HEK293 (cell line): ENCODE measurements at regions not wholly inside any gene's neighbourhood (a gene's known extent, or its start where the extent isn't known, plus 50 kb on each side); places are given as distances from the start of the nearest gene placed in this dataset.

Experiments
- BCL11A ChIP-seq: fragments of 450-650 bp; formaldehyde crosslinking; IDR thresholded peaks from 2 replicates; pipeline ENCODE4 v1.5.1; 2016; ENCODE audit warnings: low read depth, missing biosample characterization, missing genetic modification characterization
- CTCF ChIP-seq: fragments of 450-650 bp; formaldehyde crosslinking; IDR thresholded peaks from 2 replicates; pipeline ENCODE4 v1.5.1; 2016; ENCODE audit warnings: missing biosample characterization, missing genetic modification characterization
- KLF9 ChIP-seq: fragments of 450-650 bp; formaldehyde crosslinking; IDR thresholded peaks from 2 replicates; pipeline ENCODE4 v1.5.1; 2016; ENCODE audit warnings: missing biosample characterization, missing genetic modification characterization, low read depth
- PATZ1 ChIP-seq: fragments of 450-650 bp; formaldehyde crosslinking; IDR thresholded peaks from 2 replicates; pipeline ENCODE4 v1.5.1; 2016; ENCODE audit warnings: missing biosample characterization, missing genetic modification characterization
- REST ChIP-seq: fragments of 450-650 bp; formaldehyde crosslinking; IDR thresholded peaks from 2 replicates; pipeline ENCODE4 v1.5.1; 2016; ENCODE audit warnings: missing biosample characterization, missing genetic modification characterization
- SALL2 ChIP-seq: fragments of 450-650 bp; formaldehyde crosslinking; IDR thresholded peaks from 2 replicates; pipeline ENCODE4 v1.5.0; 2017; ENCODE audit warnings: missing biosample characterization, mild to moderate bottlenecking, missing genetic modification characterization, borderline replicate concordance
- ZBTB44 ChIP-seq: fragments of 450-650 bp; IDR thresholded peaks from 2 replicates; pipeline ENCODE4 v1.5.1; 2018; ENCODE audit warnings: missing biosample characterization, mild to moderate bottlenecking, missing genetic modification characterization
- ZBTB49 ChIP-seq: fragments of 450-650 bp; formaldehyde crosslinking; IDR thresholded peaks from 2 replicates; pipeline ENCODE4 v1.5.1; 2016; ENCODE audit warnings: missing biosample characterization, missing genetic modification characterization, low read depth
- ZEB2 ChIP-seq: fragments of 450-650 bp; formaldehyde crosslinking; IDR thresholded peaks from 2 replicates; pipeline ENCODE4 v1.5.1; 2016; ENCODE audit warnings: missing biosample characterization, missing genetic modification characterization
- ZNF121 ChIP-seq: fragments of 450-650 bp; formaldehyde crosslinking; IDR thresholded peaks from 2 replicates; pipeline ENCODE4 v1.5.1; 2016; ENCODE audit warnings: missing biosample characterization, missing genetic modification characterization
- ZNF146 ChIP-seq: fragments of 450-650 bp; formaldehyde crosslinking; IDR thresholded peaks from 2 replicates; pipeline ENCODE4 v1.5.1; 2016; ENCODE audit warnings: missing biosample characterization, missing genetic modification characterization
- ZNF24 ChIP-seq: fragments of 450-650 bp; formaldehyde crosslinking; IDR thresholded peaks from 2 replicates; pipeline ENCODE4 v1.5.1; 2016; ENCODE audit warnings: missing biosample characterization, missing genetic modification characterization
- ZNF76 ChIP-seq: fragments of 450-650 bp; formaldehyde crosslinking; IDR thresholded peaks from 2 replicates; pipeline ENCODE4; 2016; ENCODE audit warnings: low read depth, missing biosample characterization, missing genetic modification characterization, borderline replicate concordance
- TF ChIP-seq, protein P1 (sequence below): fragments of 450-650 bp; formaldehyde crosslinking; IDR thresholded peaks from 2 replicates; pipeline ENCODE4 v1.5.1; 2016; ENCODE audit warnings: missing biosample characterization, missing genetic modification characterization, low read depth

DNA sequence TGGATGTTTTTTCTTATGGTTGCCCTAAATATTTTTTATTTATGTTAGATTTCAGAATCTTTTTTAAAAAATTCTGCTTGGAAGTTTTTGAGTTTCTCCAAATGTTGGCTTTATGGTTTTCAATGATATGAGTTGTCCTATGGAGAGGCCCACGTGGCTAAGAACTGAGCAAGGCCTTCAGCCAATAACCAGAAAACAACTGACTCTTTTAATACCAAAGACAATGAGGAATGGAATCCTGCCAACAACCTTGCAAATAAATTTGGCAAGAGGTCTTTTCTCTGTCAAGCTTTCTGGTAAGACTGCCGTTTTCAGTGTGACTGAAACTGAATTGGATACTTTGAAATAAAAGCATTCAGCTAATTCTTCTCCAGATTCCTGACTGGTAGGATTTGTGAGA lies 1740.1 kb upstream of the WWC1 start:
- TF ChIP-seq ZNF76 (tag by site-specific recombination) (no peak), CTCF (no peak), ZBTB44 (tag by site-specific recombination) (no peak), ZEB2 (no peak), REST (no peak), ZNF146 (tag by site-specific recombination) (no peak), ZBTB49 (no peak), KLF9 (no peak), ZNF24 (tag by site-specific recombination) (no peak), PATZ1 (tag by site-specific recombination) (no peak), BCL11A (tag by site-specific recombination) (no peak), ZNF121 (tag by site-specific recombination) (no peak), SALL2 (tag by site-specific recombination) (no peak)
- TF ChIP-seq, protein P1, sequence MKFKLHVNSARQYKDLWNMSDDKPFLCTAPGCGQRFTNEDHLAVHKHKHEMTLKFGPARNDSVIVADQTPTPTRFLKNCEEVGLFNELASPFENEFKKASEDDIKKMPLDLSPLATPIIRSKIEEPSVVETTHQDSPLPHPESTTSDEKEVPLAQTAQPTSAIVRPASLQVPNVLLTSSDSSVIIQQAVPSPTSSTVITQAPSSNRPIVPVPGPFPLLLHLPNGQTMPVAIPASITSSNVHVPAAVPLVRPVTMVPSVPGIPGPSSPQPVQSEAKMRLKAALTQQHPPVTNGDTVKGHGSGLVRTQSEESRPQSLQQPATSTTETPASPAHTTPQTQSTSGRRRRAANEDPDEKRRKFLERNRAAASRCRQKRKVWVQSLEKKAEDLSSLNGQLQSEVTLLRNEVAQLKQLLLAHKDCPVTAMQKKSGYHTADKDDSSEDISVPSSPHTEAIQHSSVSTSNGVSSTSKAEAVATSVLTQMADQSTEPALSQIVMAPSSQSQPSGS = no peak
